Panc1 (cell line): ENCODE measurements at regions not wholly inside any gene's neighbourhood (a gene's known extent, or its start where the extent isn't known, plus 50 kb on each side); places are given as distances from the start of the nearest gene placed in this dataset.

ENCODE experiments used
- ATAC-seq: fragments of 200-7000 bp; cut with Tn5 transposase; 2 replicates; pipeline ENCODE4 v1.9.1; 2020; ENCODE audit warnings: mild to moderate bottlenecking, moderate library complexity
- BruUV-seq: library from RNA; stranded (reverse); fragments of 400-500 nt; replicated peaks from 2 replicates; lab custom pipeline; 2021; lab: Mats Ljungman, UMichigan
- CTCF ChIA-PET: fragments of 300-600 bp; sonication (Branson Sonifier 250); formaldehyde crosslinking; loops from one replicate; lab custom pipeline; 2022; ENCODE audit warnings: antibody characterized with exemption; lab: Charles Lee
- POLR2A ChIA-PET: fragments of 300-600 bp; sonication (Branson Sonifier 250); formaldehyde crosslinking; loops from one replicate; lab custom pipeline; 2022; ENCODE audit warnings: antibody characterized with exemption; lab: Charles Lee
- DNase-seq: peaks from one replicate; pipeline ENCODE4 v3.0.0-alpha.2; 2010; ENCODE audit warnings: low read depth, low spot score
- H3K27ac ChIP-seq: 2 replicates; pipeline ENCODE4 v1.5.1; 2011; ENCODE audit warnings: mild to moderate bottlenecking, low read length, inconsistent platforms
- H3K27me3 ChIP-seq: fragments of 200-500 bp; sonication (Bioruptor generic); 2 replicates; pipeline ENCODE4 v1.6.0; 2014; ENCODE audit warnings: low read length, inconsistent platforms; ENCODE audit not compliant: control insufficient read depth, insufficient read depth
- H3K36me3 ChIP-seq: fragments of 200-500 bp; sonication (Bioruptor generic); 2 replicates; pipeline ENCODE4 v1.5.1; 2014; ENCODE audit warnings: inconsistent platforms, mild to moderate bottlenecking, low read length, moderate library complexity; ENCODE audit not compliant: control insufficient read depth, insufficient read depth
- H3K4me1 ChIP-seq: 2 replicates; pipeline ENCODE4 v1.5.1; 2011; ENCODE audit warnings: inconsistent platforms, mild to moderate bottlenecking, low read length, moderate library complexity; ENCODE audit not compliant: control insufficient read depth, insufficient read depth
- H3K4me3 ChIP-seq, 2 experiments: 2 replicates each; pipeline ENCODE4 v1.5.1; 2011 to 2012; ENCODE audit warnings: low read depth in 2 of 2, low read length in 2 of 2, mild to moderate bottlenecking in 2 of 2, inconsistent platforms in 1 of 2, moderate library complexity in 1 of 2
- H3K9me3 ChIP-seq: fragments of 200-500 bp; sonication (Bioruptor generic); 2 replicates; pipeline ENCODE4 v1.5.1; 2014; ENCODE audit warnings: low read depth, mild to moderate bottlenecking, inconsistent platforms, low read length, moderate library complexity; ENCODE audit not compliant: control insufficient read depth, insufficient read depth
- POLR2AphosphoS5 ChIP-seq: IDR thresholded peaks from 2 replicates; pipeline ENCODE4 v1.6.1; 2012; ENCODE audit warnings: mild to moderate bottlenecking, low read depth, low read length, moderate library complexity
- SIN3A ChIP-seq: IDR thresholded peaks from 2 replicates; pipeline ENCODE4 v1.6.1; 2012; ENCODE audit warnings: low read depth, mild to moderate bottlenecking, low read length, moderate library complexity, borderline replicate concordance; ENCODE audit not compliant: insufficient read depth
- TCF7L2 ChIP-seq: IDR thresholded peaks from 2 replicates; pipeline ENCODE4 v1.6.1; 2011; ENCODE audit warnings: mild to moderate bottlenecking, low read depth, low read length, inconsistent platforms
- in situ Hi-C: cut with HindIII; loops from 2 replicates; pipeline ENCODE4 v1.10.0; 2016; ENCODE audit warnings: low sequenced_read_pairs, low pct_unique_long_range_greater_than_20kb
- intact Hi-C: fragments of 100-400 bp; cut with micrococcal nuclease; formaldehyde crosslinking; loops from one replicate; pipeline ENCODE4 v1.10.0; 2022; ENCODE audit not compliant: unreplicated experiment
- TF ChIP-seq, protein P1 (sequence below): fragments of 450-650 bp; IDR thresholded peaks from 2 replicates; pipeline ENCODE4 v1.5.1; 2017; ENCODE audit warnings: mild to moderate bottlenecking
- TF ChIP-seq, protein P2 (sequence below), 2 experiments: IDR thresholded peaks; 2 replicates each; pipeline ENCODE4 v1.6.1; 2011 to 2012; ENCODE audit warnings: low read depth in 2 of 2, control low read depth in 1 of 2, low read length in 1 of 2, mild to moderate bottlenecking in 1 of 2, moderate library complexity in 1 of 2; ENCODE audit not compliant: insufficient read depth in 1 of 2

DNA sequence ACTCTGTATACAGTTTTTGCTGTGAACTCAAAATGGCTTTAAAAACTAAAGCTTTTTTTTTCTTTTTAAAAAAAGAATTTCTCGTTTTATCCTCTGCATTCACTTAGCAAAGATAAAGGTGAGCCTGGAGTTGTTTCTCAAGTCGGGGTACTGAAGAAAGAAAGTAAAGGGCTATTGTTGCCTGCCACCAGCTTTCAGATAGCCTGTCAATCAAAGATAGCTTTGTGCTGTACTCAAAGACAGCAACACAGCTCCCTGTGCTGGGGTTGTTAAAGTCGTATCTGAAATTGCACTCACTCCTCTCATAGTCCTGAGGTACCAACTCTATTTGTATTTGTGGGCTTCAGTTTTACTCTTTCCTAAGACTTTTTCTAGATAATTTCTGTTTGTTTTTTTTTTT lies 710.1 kb upstream of the ID4 start:
- intact Hi-C loops, result no loop called here
- H3K4me1 ChIP-seq, result no peaks in the 10 kb centered on the region
- CTCF ChIA-PET, result interaction anchor here (0.7 kb wide), 1 partner anchor 377 kb away, joined by 3 read pairs; no protein-coding TSS in a partner anchor
- H3K27me3 ChIP-seq, result no peaks in the 10 kb centered on the region
- TF ChIP-seq SIN3A (no peak), TCF7L2 (no peak)
- H3K36me3 ChIP-seq, result no peaks in the 10 kb centered on the region
- no peaks in the 10 kb centered on the region for H3K9me3 ChIP-seq
- no peak for ATAC-seq
- in situ Hi-C loops, result no loop called here
- POLR2A ChIA-PET, result no interaction called here
- no peak for DNase-seq
- H3K27ac ChIP-seq, result no peak overlapping the region
- no TSS peak for BruUV-seq
- H3K4me3 ChIP-seq, result no peak overlapping the region

DNA sequence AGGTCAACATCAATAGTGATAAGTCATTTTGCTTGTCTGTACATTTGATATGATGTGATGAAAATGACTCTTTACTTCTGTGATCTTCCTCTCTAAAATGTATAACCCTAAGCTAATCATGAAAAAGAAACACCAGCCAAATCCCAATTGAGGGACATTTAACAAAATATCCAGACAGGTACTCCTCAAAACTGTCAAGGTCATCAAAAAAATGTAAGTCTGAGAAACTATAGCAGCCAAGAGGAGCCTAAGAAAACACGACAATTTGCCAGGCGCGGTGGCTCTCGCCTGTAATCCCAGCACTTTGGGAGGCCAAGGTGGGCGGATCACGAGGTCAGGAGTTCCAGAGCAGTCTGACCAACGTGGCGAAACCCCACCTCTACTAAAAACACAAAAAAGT lies 708.5 kb upstream of the ID4 start:
- ATAC-seq, result no peak

DNA sequence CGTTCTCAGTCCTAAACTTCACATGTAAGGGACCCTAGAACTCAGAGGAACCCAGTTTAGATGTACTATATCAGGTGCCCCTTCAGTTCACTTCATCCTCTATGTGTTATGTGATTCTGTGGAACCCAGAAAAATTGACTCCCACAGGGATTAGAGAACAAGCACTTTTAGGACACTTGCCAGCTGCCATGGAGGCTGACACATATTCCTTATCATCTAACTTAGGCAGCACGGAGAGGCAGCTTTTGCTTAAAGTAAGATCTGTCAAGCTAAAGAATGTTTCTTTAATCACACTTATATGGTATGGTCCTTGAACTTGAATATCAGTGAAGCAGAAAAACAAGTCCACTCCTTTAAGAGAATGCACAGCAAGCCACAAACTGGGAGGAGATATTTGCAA lies 701.5 kb upstream of the ID4 start:
- TF ChIP-seq TCF7L2 (no peak), SIN3A (no peak), POLR2AphosphoS5 (no peak)
- TF ChIP-seq, protein P1, sequence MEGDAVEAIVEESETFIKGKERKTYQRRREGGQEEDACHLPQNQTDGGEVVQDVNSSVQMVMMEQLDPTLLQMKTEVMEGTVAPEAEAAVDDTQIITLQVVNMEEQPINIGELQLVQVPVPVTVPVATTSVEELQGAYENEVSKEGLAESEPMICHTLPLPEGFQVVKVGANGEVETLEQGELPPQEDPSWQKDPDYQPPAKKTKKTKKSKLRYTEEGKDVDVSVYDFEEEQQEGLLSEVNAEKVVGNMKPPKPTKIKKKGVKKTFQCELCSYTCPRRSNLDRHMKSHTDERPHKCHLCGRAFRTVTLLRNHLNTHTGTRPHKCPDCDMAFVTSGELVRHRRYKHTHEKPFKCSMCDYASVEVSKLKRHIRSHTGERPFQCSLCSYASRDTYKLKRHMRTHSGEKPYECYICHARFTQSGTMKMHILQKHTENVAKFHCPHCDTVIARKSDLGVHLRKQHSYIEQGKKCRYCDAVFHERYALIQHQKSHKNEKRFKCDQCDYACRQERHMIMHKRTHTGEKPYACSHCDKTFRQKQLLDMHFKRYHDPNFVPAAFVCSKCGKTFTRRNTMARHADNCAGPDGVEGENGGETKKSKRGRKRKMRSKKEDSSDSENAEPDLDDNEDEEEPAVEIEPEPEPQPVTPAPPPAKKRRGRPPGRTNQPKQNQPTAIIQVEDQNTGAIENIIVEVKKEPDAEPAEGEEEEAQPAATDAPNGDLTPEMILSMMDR, result no peak
- TF ChIP-seq, protein P2, sequence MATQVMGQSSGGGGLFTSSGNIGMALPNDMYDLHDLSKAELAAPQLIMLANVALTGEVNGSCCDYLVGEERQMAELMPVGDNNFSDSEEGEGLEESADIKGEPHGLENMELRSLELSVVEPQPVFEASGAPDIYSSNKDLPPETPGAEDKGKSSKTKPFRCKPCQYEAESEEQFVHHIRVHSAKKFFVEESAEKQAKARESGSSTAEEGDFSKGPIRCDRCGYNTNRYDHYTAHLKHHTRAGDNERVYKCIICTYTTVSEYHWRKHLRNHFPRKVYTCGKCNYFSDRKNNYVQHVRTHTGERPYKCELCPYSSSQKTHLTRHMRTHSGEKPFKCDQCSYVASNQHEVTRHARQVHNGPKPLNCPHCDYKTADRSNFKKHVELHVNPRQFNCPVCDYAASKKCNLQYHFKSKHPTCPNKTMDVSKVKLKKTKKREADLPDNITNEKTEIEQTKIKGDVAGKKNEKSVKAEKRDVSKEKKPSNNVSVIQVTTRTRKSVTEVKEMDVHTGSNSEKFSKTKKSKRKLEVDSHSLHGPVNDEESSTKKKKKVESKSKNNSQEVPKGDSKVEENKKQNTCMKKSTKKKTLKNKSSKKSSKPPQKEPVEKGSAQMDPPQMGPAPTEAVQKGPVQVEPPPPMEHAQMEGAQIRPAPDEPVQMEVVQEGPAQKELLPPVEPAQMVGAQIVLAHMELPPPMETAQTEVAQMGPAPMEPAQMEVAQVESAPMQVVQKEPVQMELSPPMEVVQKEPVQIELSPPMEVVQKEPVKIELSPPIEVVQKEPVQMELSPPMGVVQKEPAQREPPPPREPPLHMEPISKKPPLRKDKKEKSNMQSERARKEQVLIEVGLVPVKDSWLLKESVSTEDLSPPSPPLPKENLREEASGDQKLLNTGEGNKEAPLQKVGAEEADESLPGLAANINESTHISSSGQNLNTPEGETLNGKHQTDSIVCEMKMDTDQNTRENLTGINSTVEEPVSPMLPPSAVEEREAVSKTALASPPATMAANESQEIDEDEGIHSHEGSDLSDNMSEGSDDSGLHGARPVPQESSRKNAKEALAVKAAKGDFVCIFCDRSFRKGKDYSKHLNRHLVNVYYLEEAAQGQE (IDR thresholded peaks at IDR 0.05; ENCODE audit: insufficient read depth in 1 of 2, low read depth in 2 of 2, low read length in 1 of 2), result no peak
- no peaks in the 10 kb centered on the region for H3K4me1 ChIP-seq
- intact Hi-C loops, result no loop called here
- ChIA-PET POLR2A (no interaction called here), CTCF (no interaction called here)
- DNase-seq (no peak), ATAC-seq (no peak)
- H3K9me3 ChIP-seq, result no peaks in the 10 kb centered on the region
- BruUV-seq, result no TSS peak
- H3K4me3 ChIP-seq, result no peak overlapping the region
- H3K36me3 ChIP-seq, result no peaks in the 10 kb centered on the region
- no peaks in the 10 kb centered on the region for H3K27me3 ChIP-seq
- in situ Hi-C loops, result no loop called here
- H3K27ac ChIP-seq, result no peak overlapping the region

More for the DNA sequence above, 708.5 kb upstream of the ID4 start:
- in situ Hi-C loops, result no loop called here
- Histone ChIP-seq H3K4me3 (no peak overlapping the region), H3K36me3 (no peaks in the 10 kb centered on the region), H3K9me3 (no peaks in the 10 kb centered on the region), H3K4me1 (no peaks in the 10 kb centered on the region), H3K27ac (no peak overlapping the region), H3K27me3 (no peaks in the 10 kb centered on the region)
- intact Hi-C loops, result no loop called here
- ChIA-PET POLR2A (no interaction called here), CTCF (no interaction called here)
- no TSS peak for BruUV-seq
- DNase-seq, result no peak
- TF ChIP-seq SIN3A (no peak), POLR2AphosphoS5 (no peak), TCF7L2 (no peak)
- TF ChIP-seq, protein P1, result no peak
- TF ChIP-seq, protein P2 (IDR thresholded peaks at IDR 0.05; ENCODE audit: insufficient read depth in 1 of 2, low read depth in 2 of 2, low read length in 1 of 2), result no peak
